ENCODE measurements at regions not wholly inside any gene's neighbourhood (a gene's known extent, or its start where the extent isn't known, plus 50 kb on each side); places are given as distances from the start of the nearest gene placed in this dataset.

DNA sequence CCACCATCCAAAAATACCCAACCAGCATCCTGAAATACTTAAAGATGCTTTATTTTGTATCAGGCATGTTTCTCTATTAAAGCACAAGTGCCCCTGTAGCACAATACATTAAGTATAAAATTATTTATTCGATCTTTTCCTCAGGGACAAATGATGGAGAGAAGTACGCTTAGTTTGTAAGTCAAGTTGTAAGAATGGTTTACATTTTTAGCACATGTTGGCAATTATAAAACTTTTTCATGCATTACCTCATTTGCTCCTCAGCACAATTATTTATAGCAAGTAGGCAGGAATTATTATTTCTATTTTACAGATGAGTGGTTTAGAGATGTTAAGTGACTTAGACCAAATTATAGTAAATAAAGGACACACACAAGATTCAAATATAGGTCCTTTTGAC is 232.6 kb upstream of the HTR2A start:
- no peak for DNase-seq
- in situ Hi-C loops (cut with MboI; ENCODE audit: low pct_unique_long_range_greater_than_20kb, low sequenced_read_pairs) = no loop called here

DNA sequence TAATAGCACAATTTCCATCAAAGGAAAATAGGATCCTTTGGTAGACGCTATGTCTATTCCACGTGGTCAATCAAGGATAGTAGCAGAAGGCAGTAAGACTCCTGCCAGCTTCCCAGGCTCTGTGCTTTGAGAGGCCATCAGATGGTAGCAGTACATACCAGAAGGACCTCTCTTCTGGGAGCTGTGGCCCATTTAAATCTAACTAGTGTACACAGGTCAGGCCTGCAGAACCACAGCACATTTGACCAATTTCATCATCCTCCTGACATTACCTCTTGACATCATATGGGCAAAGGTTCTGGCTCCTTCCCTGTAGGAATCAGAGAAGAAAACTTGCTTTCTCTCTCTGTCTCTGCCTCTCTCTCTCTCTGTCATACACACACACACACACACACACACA is 229.6 kb upstream of the HTR2A start:
- DNase-seq = no peak
- in situ Hi-C loops (cut with MboI; ENCODE audit: low pct_unique_long_range_greater_than_20kb, low sequenced_read_pairs) = no loop called here

DNA sequence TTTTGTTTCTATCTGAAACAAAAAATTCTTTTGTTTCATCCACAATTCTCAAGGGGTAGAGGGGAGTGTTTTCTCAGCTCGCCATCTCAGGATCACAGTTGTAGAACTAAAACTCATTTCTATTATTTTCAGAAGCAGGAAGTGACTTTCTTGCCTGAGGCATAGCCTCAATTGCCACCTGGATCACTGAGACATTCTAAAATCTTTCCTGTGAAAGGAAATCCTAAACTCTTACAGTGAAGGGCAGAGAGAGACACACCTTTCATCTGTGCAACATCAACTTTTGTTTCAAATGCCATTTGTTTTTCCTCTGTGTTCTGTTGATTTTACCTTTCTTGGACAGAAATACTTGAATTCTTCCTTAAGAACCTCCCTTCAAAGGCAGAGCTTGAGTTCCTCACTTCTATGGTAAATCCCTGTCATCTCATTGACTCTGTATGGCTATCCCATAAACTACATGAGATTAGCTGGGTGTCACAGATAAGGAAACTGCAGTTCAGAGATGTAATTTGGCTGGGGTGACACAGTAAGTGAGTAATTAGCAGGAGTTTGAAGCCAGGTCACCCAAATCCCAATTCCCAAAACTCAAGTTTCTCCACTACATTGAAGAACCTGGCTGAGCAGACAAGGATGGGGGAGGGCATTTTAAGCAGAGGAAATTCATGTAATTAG is 224.4 kb upstream of the HTR2A start:
- no peak for DNase-seq
- in situ Hi-C loops (cut with MboI; ENCODE audit: low pct_unique_long_range_greater_than_20kb, low sequenced_read_pairs) = no loop called here

DNA sequence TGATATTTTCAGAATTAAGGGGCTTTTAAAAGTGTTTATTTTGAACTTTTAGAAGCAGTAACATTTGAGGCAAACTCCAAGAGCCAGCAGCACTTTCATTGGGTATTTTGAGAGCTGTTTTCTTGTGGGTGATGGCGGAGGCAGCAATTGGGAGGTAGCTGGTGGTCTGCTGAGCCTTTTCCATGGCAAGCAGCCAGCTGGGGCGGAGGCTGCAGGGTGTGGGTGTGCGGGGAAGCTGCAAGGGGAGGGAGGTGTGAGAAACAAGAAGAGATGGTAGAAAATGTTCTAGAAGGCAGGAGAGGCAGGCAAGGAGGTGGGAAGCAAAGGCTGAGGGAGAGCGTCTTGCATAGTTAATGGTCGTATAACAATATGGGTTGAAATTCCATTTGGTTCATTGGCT is 223.4 kb upstream of the HTR2A start:
- in situ Hi-C loops (cut with MboI; ENCODE audit: low pct_unique_long_range_greater_than_20kb, low sequenced_read_pairs) = no loop called here
- no peak for DNase-seq

DNA sequence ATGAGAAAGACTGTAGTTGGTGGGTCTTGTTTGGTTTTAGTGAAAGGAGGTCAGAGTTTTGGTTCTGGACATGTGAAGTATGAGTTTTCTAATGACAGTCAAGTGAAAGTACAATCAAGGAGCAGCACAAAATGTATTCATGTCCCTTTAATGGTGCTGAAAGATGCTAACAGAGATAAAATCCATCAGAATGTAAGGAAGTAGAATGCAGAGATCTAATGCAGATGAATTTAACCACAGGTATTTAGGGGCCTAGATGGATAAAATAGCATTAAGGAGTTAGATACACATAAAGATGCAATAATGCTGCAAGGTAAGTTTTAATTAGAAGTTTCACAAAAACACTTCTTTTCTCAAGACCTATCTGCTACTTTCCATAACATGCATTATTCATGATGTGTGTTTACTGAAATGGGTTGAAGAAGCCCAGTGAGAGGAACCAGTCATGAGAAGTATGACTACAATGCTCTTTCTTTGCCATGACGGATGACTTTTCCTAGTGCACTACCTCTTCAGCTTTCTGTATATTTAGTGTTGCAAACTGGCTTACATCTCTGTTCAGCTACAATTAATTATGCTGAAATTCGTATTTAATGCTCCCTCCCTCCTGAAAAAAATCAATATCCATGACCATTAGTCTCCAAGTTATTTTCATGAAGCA is 222.9 kb upstream of the HTR2A start:
- in situ Hi-C loops (cut with MboI; ENCODE audit: low pct_unique_long_range_greater_than_20kb, low sequenced_read_pairs) = no loop called here
- no peak for DNase-seq

DNA sequence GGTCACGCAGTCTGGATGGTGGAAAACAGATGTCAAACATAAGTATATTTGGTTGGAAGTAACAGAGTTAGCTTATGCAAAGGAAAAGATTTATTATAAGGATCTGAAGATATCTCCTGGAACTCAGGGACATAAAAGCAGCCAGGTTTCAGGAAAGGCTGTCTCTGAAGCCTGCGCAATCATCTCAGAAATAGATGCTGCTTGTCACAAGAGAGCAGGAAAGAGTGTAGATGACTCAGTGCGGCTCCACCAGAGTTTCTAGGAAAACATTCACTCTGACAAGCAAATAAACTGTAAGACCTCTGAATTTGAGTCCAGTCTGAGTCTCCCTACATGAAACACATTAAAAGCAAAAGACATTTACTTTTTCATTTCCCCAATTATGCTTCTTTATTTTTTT is 220.4 kb upstream of the HTR2A start:
- in situ Hi-C loops (cut with MboI; ENCODE audit: low pct_unique_long_range_greater_than_20kb, low sequenced_read_pairs) = no loop called here
- no peak for DNase-seq

DNA sequence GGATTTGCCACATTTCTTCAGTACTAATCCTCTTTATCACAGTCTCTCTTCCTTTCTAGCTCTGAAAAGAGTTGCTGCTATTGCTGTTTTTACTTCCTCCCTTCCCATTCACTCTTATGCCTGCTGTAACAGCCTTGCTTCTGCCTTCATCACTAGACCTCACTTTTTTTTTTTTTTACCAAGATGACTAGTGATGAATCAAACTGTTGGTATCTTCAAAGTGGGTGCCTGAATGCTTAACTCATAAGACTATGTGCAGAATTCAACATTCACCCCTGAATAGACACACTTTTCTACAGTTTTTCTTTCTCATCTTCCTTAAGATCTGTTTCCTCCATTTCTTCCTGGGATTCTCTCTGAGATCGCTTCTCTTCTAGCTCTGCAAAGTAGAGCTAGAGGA is 217.2 kb upstream of the HTR2A start:
- DNase-seq = no peak
- in situ Hi-C loops (cut with MboI; ENCODE audit: low pct_unique_long_range_greater_than_20kb, low sequenced_read_pairs) = no loop called here

DNA sequence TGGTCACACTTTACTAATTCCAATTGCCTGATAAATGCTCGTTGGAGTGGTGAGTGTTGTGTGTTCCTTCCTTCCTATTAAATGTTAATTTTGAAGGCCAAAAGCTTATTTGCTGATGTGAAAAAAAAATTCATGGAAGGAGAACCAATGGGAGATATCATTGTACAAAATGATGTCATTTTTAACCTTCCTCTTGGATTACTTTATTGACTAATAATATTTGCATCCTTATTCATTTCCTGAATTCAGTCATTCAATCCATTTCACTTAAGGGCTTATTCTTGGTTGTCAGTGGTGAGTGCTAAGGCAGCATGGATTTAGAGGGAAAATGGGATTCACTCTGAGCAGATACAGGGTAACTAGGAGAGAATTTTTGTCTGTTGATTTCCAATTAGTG is 216.0 kb upstream of the HTR2A start:
- in situ Hi-C loops (cut with MboI; ENCODE audit: low pct_unique_long_range_greater_than_20kb, low sequenced_read_pairs) = no loop called here
- no peak for DNase-seq

DNA sequence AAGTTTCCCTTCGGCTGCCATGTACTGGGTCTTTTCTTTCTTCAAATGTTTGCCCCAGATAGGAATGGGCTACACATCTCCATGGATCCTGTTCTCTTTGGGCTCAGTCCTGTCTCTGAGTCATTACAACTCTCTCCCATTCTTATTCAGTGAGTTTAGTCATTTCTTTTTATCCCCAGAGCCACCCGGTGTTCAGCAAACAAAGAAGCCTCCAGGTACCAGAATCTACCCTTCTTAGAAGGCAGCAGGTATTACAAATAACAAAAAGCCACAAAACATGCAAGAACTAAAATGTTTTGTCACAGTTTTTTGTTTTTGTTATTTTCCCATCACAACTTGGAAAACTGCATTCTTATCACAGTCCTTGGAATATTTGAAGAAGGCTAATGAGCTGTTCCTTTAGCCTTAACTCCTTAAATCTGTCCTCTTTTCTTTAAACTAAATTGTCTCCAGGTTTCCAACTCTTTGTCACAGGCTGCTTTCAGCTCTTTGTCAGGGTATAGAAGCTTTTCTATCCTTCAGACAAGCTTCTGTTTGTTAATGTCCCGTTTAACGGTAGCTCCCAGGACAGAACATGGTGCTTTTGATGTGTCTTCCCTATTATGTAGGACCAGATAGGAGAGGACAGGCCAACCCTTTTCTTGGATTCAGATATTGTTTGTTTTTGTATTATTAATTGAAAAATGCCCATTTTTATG is 215.5 kb upstream of the HTR2A start:
- DNase-seq = no peak
- in situ Hi-C loops (cut with MboI; ENCODE audit: low pct_unique_long_range_greater_than_20kb, low sequenced_read_pairs) = no loop called here

DNA sequence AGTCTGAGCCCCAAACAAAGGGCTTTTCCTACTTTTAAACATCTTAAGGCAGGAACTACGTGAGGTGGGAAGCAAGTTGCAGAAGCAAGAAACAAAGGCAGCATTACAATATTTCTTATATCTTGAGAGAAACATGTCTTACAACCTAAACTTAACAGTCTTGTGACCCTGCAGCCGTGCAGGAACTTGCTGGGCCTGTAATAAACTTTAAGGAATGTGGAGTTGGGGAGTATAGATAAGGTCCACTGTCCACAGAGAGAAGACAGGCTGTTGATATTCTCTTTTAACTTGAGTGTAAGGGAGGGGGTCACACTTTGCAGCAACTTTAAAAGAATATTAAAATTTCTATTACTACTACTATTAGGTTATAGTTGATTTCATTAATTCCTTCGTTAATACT is 214.6 kb upstream of the HTR2A start:
- no peak for DNase-seq
- in situ Hi-C loops (cut with MboI; ENCODE audit: low pct_unique_long_range_greater_than_20kb, low sequenced_read_pairs) = no loop called here

DNA sequence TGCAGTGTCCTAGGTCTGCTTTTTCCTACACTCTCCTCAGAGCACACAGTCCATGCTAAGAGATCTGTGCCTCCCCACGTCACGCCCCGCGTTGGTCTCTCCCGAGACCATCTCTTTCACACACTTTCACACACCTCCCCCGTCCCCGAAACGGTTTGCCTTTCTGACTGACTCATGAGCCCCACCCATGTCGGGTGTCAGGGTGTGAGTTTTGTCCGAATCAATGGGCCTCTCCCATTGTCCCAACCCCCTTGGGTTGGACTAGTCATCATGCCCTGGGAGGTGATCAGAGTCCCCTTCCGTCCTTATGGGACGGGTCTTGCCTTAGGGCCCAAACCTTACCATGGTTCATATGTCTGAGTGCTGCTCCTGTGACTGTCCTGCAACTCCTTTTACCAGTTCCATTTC is 214.0 kb upstream of the HTR2A start:
- in situ Hi-C loops (cut with MboI; ENCODE audit: low pct_unique_long_range_greater_than_20kb, low sequenced_read_pairs) = no loop called here
- no peak for DNase-seq

DNA sequence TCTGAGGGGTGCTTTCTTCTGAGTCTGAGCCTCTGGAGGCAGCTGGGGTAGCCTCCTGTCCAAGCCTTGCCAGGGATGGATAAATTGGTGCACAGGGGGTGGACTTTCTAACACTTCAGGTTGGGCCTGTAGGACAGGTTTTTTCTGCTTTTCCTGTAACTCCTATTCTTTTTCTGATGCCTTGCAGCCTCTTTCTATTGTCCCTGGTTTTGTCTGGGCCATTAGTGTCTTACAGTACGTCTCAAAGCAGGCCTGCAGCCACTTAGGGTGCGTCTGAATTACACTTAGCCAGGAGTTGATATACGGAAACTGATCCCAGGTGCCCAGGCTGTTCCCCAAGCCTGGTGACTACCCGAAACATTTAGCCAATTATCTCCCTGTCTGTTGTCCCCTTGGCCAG is 213.3 kb upstream of the HTR2A start:
- in situ Hi-C loops (cut with MboI; ENCODE audit: low pct_unique_long_range_greater_than_20kb, low sequenced_read_pairs) = no loop called here

DNA sequence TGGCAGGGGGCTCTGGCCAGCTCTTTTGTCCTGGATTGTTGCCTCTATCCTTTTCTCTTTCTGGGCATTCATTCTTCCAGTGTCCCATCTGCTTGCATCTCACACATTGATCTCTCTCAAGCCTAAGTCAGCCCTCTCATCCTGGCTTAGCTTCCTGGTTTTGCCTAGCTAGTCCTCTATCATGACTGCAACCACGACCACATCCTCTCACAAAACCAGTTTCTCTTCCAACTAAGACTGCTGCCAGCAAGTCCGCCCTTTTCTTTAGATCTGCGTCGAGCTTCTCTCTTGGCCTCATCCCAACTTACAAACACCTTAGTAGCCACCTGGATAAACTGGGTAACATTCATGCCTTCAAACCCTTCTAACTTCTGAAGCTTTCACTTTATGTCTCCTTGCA is 212.2 kb upstream of the HTR2A start:
- in situ Hi-C loops (cut with MboI; ENCODE audit: low pct_unique_long_range_greater_than_20kb, low sequenced_read_pairs) = no loop called here
- DNase-seq = no peak

More for the DNA sequence above, 213.3 kb upstream of the HTR2A start:
- DNase-seq = no peak

DNA sequence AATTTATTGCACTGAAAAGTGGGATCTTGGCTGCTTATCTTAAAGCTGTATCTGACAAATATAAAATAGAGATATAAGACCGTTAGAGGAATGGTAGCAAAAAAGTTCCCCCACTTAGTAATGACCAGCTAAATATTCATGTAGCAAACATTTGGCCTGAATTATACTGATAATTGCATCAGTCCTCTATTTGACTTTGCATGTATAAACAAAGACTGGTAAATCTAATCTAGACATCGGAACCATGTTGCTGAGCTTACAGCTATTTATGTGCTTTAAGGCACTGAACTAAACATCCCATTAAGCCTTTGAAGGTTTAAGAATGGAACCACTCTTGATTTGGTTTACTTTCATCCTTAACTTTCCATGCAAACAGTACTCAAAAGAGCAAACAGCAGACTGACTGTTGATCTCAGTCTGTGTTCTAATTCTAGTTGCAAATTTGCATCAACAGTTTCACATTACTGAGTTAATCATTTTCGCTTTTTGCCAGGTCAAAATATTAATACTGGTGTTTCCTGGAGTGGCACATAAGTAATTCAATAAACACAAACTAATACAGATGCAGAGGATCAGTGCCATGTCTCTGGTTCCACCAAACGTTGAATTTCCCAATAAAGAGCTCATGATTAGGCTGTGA is 203.5 kb upstream of the HTR2A start:
- in situ Hi-C loops (cut with MboI; ENCODE audit: low pct_unique_long_range_greater_than_20kb, low sequenced_read_pairs) = no loop called here
- DNase-seq = no peak

DNA sequence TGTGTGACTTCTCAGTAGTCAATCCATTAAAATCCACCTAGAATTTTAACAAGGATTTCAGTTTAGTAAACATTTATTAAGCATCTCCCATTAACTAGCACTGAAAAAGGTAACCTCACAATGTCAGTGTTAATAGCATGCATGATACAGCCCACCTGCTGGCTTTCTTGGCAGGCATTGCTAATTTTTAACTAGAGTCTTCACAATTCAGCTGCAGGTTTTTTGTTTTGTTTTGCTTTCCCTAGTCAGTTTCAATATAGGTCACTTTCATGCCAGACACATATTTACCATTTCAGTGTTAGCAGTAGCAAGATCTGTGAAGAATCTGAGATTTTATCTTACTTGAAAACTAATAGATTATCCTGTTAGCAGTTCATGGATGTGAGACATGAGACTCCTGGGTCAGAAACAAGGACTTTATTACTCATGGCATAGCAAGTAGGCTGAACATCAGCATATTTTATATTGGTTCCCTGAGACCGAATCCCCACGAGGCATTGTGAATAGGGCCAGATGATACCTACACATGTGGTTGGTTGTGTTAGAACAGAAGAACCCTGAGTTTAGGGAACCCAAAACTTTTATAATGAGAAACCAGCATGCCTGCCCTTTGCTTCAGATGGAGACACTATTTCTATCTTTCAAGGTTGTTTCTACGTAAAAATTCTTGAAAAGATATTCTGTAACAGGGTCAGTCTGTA is 198.0 kb upstream of the HTR2A start:
- no peak for DNase-seq
- in situ Hi-C loops (cut with MboI; ENCODE audit: low pct_unique_long_range_greater_than_20kb, low sequenced_read_pairs) = no loop called here

DNA sequence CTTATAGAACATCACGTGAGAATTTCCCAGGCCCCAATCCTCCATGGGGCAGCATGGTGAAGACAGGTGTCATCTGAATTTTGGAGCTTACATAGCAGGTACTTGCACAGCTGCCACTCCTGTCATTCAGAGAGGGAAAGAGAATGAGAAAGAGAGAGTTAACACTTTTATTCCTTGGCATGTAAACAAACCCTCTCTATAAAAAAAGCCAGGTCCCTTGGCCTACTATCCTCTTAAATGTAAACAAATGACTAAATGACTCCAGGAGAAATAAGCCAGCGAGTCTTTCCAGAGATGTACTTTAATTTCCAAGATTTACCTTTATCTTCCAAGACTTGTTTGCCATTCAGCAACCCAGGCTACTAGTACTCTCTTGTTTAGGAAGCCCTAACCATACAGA is 195.3 kb upstream of the HTR2A start:
- in situ Hi-C loops (cut with MboI; ENCODE audit: low pct_unique_long_range_greater_than_20kb, low sequenced_read_pairs) = no loop called here
- DNase-seq = no peak

DNA sequence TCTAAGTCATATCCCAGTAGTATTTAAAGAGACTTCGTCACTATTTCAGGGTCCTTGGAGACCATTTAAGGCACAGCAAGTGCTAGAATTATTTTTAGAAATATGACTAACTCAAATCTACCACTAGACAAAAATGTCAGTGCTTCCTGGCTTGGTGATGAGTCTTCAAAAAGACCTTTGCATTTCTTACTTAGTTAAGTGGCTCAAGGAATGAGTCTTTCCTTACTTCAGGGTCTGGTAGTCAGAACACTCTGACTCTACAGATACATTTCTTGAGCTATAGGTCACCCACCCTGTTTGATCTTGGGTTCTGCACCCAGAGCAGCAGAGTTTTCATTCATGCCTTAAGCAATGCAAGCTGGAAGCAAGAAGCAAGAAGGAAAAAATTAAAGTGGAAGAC is 191.0 kb upstream of the HTR2A start:
- no peak for DNase-seq
- in situ Hi-C loops (cut with MboI; ENCODE audit: low pct_unique_long_range_greater_than_20kb, low sequenced_read_pairs) = no loop called here

DNA sequence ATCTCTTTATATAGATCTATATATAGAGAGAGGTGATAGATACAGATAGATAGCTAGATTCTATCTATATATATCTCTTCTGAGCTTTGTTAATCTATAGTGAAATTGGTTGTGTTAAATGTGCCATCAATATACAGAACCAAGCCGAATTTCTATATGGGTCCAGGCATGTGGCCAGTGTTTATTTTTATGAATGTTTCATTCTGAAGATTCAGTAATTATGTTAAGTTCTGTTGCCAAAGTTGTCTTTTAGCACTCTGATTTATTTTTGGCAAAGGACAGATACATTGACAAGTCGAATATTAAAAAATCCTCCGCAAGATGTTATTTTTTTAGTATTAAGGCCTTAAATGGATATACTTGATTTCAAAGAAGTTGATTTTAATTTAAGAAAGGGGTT is 190.4 kb upstream of the HTR2A start:
- DNase-seq = no peak
- in situ Hi-C loops (cut with MboI; ENCODE audit: low pct_unique_long_range_greater_than_20kb, low sequenced_read_pairs) = no loop called here

DNA sequence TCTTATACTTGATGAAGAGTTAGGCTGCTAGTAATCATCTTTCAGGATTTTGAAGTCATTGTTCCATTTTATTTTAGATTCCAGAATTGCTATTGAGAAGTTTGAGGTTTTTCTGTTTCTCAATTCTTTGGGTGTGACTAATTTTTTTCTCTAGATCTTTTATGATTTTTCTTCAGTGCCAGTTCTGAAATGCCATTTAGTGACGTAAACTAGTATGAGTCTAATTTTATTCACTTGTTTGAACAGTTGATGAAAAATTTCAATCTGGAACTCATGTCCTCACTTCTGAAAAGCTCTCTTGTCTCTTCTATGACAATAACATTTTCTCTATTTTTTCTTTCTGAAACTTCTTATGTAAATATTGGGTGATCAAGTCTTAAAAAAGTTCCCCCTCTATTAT is 188.5 kb upstream of the HTR2A start:
- no peak for DNase-seq
- in situ Hi-C loops (cut with MboI; ENCODE audit: low pct_unique_long_range_greater_than_20kb, low sequenced_read_pairs) = no loop called here

DNA sequence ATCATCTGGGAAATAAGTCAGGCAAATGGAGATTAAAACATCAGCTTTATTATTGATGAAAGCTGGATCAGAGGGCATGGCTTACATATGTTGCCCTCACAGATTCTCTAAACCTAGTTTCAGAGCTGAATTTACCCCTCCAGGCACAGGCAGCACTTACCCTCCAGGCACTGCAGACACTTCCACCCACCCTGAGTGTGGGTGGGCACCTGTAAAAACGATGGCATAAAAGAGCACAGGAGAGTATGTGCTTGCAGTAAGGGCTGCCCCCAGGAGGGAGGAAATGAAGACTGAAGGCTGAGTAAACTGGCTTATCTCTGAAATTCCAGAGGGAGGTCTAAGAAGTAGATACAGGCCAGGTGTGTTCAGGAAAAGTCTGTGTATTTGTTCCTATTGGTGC is 185.0 kb upstream of the HTR2A start:
- no peak for DNase-seq
- in situ Hi-C loops (cut with MboI; ENCODE audit: low pct_unique_long_range_greater_than_20kb, low sequenced_read_pairs) = no loop called here
